Trophoblast cell (in vitro differentiated cells and primary cell): ENCODE measurements at regions not wholly inside any gene's neighbourhood (a gene's known extent, or its start where the extent isn't known, plus 50 kb on each side); places are given as distances from the start of the nearest gene placed in this dataset.

Source experiments
- DNase-seq, 2 donors: peaks; one replicate each; pipeline ENCODE4 v3.0.0-alpha.2; 2016
- H2AFZ ChIP-seq: 2 replicates; pipeline ENCODE4 v1.6.1; 2013; ENCODE audit warnings: low read length, moderate library complexity, mild to moderate bottlenecking; ENCODE audit not compliant: insufficient read depth, poor library complexity
- H2AK5ac ChIP-seq: 2 replicates; pipeline ENCODE4 v1.6.1; 2013; ENCODE audit warnings: mild to moderate bottlenecking, low read length
- H2BK120ac ChIP-seq: 2 replicates; pipeline ENCODE4 v1.6.1; 2013; ENCODE audit warnings: low read length, mild to moderate bottlenecking, moderate library complexity; ENCODE audit not compliant: insufficient read depth, poor library complexity
- H2BK12ac ChIP-seq: 2 replicates; pipeline ENCODE4 v1.6.1; 2013; ENCODE audit warnings: mild to moderate bottlenecking, low read length, moderate library complexity
- H2BK5ac ChIP-seq: 2 replicates; pipeline ENCODE4 v1.6.1; 2013; ENCODE audit warnings: low read length, low read depth, moderate library complexity, mild to moderate bottlenecking; ENCODE audit not compliant: poor library complexity
- H3K14ac ChIP-seq: 2 replicates; pipeline ENCODE4 v1.6.1; 2013; ENCODE audit warnings: mild to moderate bottlenecking, low read length
- H3K18ac ChIP-seq: 2 replicates; pipeline ENCODE4 v1.6.1; 2013; ENCODE audit warnings: mild to moderate bottlenecking, low read length
- H3K23ac ChIP-seq: 2 replicates; pipeline ENCODE4 v1.6.1; 2013; ENCODE audit warnings: low read length
- H3K27ac ChIP-seq: 2 replicates; pipeline ENCODE4 v1.5.1; 2013; ENCODE audit warnings: low read depth, mild to moderate bottlenecking, inconsistent platforms, low read length, moderate library complexity
- H3K27me3 ChIP-seq: 2 replicates; pipeline ENCODE4 v1.6.1; 2013; ENCODE audit warnings: inconsistent platforms, mild to moderate bottlenecking, low read length, moderate library complexity; ENCODE audit not compliant: insufficient read depth
- H3K36me3 ChIP-seq, 2 experiments: 1 replicate in 1 of 2; 2 replicates in 1 of 2; pipeline ENCODE4 v1.6.1; 2013; ENCODE audit warnings: low read length in 2 of 2, mild to moderate bottlenecking in 2 of 2, moderate library complexity in 1 of 2; ENCODE audit not compliant: insufficient read depth in 2 of 2, control insufficient read depth in 1 of 2
- H3K4ac ChIP-seq: 2 replicates; pipeline ENCODE4 v1.6.1; 2013; ENCODE audit warnings: low read depth, mild to moderate bottlenecking, low read length, moderate library complexity
- H3K4me1 ChIP-seq, 2 experiments: 1 replicate in 1 of 2; 2 replicates in 1 of 2; pipeline ENCODE4 v1.6.1; 2013; ENCODE audit warnings: low read length in 2 of 2, mild to moderate bottlenecking in 2 of 2, moderate library complexity in 1 of 2; ENCODE audit not compliant: insufficient read depth in 2 of 2, control insufficient read depth in 1 of 2
- H3K4me2 ChIP-seq: 2 replicates; pipeline ENCODE4 v1.6.1; 2013; ENCODE audit warnings: inconsistent platforms, mild to moderate bottlenecking, low read length, moderate library complexity
- H3K4me3 ChIP-seq: 2 replicates; pipeline ENCODE4 v1.5.1; 2013; ENCODE audit warnings: mild to moderate bottlenecking, low read depth, low read length, inconsistent platforms
- H3K79me1 ChIP-seq: one replicate; pipeline ENCODE4 v1.6.1; 2013; ENCODE audit warnings: low read length
- H3K79me2 ChIP-seq: 2 replicates; pipeline ENCODE4 v1.6.1; 2013; ENCODE audit warnings: low read length, mild to moderate bottlenecking; ENCODE audit not compliant: control insufficient read depth, insufficient read depth, poor library complexity
- H3K9ac ChIP-seq: 2 replicates; pipeline ENCODE4 v1.6.1; 2013; ENCODE audit warnings: mild to moderate bottlenecking, low read length
- H3K9me3 ChIP-seq: 2 replicates; pipeline ENCODE4 v1.6.1; 2013; ENCODE audit warnings: low read depth, mild to moderate bottlenecking, control low read depth, inconsistent platforms, low read length; ENCODE audit not compliant: insufficient read depth
- H4K12ac ChIP-seq: 2 replicates; pipeline ENCODE4 v1.6.1; 2013; ENCODE audit warnings: low read depth, mild to moderate bottlenecking, low read length, moderate library complexity
- H4K8ac ChIP-seq: 2 replicates; pipeline ENCODE4 v1.6.1; 2013; ENCODE audit warnings: low read depth, mild to moderate bottlenecking, low read length, moderate library complexity
- H4K91ac ChIP-seq: one replicate; pipeline ENCODE4 v1.6.1; 2013; ENCODE audit warnings: low read depth, mild to moderate bottlenecking, low read length, moderate library complexity
- WGBS: extraction: QIAGEN DNeasy Blood & Tissue Kit; methylation state at CpG from one replicate; pipeline ENCODE4 v1.1.7; 2013; ENCODE audit warnings: missing lambda C conversion rate; ENCODE audit not compliant: insufficient read length, insufficient coverage; ENCODE audit errors: extremely low coverage; 5-methylcytosine and 5-hydroxymethylcytosine counted together

GRCh38 chr11:134742224-134742612, 330.2 kb upstream of the B3GAT1 start:
- no CpG with 5 or more reads among the region's 6 CpGs for WGBS
- H3K36me3 ChIP-seq: no peaks in the 10 kb centered on the region
- H3K9ac ChIP-seq: no peak overlapping the region
- H3K79me1 ChIP-seq: no peaks in the 10 kb centered on the region
- no peak overlapping the region for H3K27ac ChIP-seq
- H2BK5ac ChIP-seq: no peak overlapping the region
- H3K4ac ChIP-seq: no peak overlapping the region
- no peak overlapping the region for H4K12ac ChIP-seq
- no peak overlapping the region for H4K91ac ChIP-seq
- H3K14ac ChIP-seq: no peak overlapping the region
- H4K8ac ChIP-seq: no peak overlapping the region
- no peak overlapping the region for H3K4me2 ChIP-seq
- peaks cover 12% of the 10 kb centered on the region for H3K9me3 ChIP-seq
- H3K23ac ChIP-seq: no peak overlapping the region
- H2BK12ac ChIP-seq: no peak overlapping the region
- no peak overlapping the region for H2AK5ac ChIP-seq
- peaks cover 0 to 7% of the 10 kb centered on the region in 2 experiments for H3K4me1 ChIP-seq
- no peak overlapping the region for H2BK120ac ChIP-seq
- no peaks in the 10 kb centered on the region for H3K79me2 ChIP-seq
- no peak for DNase-seq
- no peaks in the 10 kb centered on the region for H3K27me3 ChIP-seq
- H2AFZ ChIP-seq: no peak overlapping the region
- H3K4me3 ChIP-seq: no peak overlapping the region
- no peak overlapping the region for H3K18ac ChIP-seq

DNA sequence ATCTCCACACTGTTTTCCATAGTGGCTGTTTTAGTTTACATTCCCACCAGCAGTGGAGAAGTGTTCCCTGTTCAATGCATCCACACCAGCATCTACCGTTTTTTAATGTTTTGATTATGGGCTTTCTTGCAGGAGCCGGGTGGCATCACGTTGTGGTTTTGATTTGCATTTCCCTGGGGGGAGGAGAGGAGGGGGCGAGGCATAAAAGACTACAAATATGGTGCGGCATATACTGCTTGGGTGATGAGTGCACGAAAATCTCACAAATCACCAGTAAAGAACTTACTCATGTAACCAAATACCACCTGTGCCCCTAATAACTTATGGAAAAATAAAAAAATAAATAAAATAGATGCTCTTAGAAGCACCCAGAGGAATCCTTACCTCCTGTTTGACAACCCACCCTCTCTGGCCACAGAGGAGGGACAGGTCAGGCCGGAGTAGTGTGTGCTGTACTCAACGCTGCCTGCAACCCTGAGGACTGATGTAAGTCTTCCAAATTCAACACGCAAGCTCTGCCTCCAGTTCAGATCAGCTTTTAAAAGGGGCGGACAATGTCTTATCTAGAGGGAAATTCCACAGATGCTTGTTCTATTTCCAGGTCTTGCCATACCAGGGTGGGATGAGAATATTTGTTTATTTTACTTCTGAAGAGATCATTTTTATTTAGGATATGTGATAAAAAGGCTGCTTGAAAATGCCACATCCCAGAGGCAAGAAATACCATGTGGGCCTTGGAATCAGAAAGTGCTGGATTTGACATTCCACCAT, 329.6 kb upstream of the B3GAT1 start:
- no peak overlapping the region for H4K8ac ChIP-seq
- H3K4me3 ChIP-seq: no peak overlapping the region
- no peak overlapping the region for H3K27ac ChIP-seq
- no peak overlapping the region for H3K9ac ChIP-seq
- peak in 1 of 2 donors; percentile 31 for DNase-seq
- no peaks in the 10 kb centered on the region for H3K79me1 ChIP-seq
- no peak overlapping the region for H4K12ac ChIP-seq
- no peak overlapping the region for H3K14ac ChIP-seq
- no peak overlapping the region for H3K4ac ChIP-seq
- H3K23ac ChIP-seq: no peak overlapping the region
- no peak overlapping the region for H3K4me2 ChIP-seq
- H3K27me3 ChIP-seq: no peaks in the 10 kb centered on the region
- peaks cover 0 to 7% of the 10 kb centered on the region in 2 experiments for H3K4me1 ChIP-seq
- no peak overlapping the region for H4K91ac ChIP-seq
- no peak overlapping the region for H2BK12ac ChIP-seq
- no peak overlapping the region for H2BK120ac ChIP-seq
- H2AK5ac ChIP-seq: no peak overlapping the region
- no peak overlapping the region for H2BK5ac ChIP-seq
- no CpG with 5 or more reads among the region's 10 CpGs for WGBS
- H3K18ac ChIP-seq: no peak overlapping the region
- H2AFZ ChIP-seq: no peak overlapping the region
- no peaks in the 10 kb centered on the region for H3K79me2 ChIP-seq
- H3K36me3 ChIP-seq: no peaks in the 10 kb centered on the region
- H3K9me3 ChIP-seq: peaks cover 11% of the 10 kb centered on the region

GRCh38 chr11:134740590-134741261, 328.7 kb upstream of the B3GAT1 start:
- H3K4me3 ChIP-seq: peak overlapping the region; percentile 49
- WGBS: no CpG with 5 or more reads among the region's 9 CpGs
- H4K12ac ChIP-seq: no peak overlapping the region
- no peak overlapping the region for H2BK5ac ChIP-seq
- H3K4ac ChIP-seq: no peak overlapping the region
- no peak overlapping the region for H3K4me2 ChIP-seq
- H4K8ac ChIP-seq: no peak overlapping the region
- no peak for DNase-seq
- H3K14ac ChIP-seq: no peak overlapping the region
- H3K9me3 ChIP-seq: peaks cover 11% of the 10 kb centered on the region
- no peak overlapping the region for H3K23ac ChIP-seq
- no peak overlapping the region for H2BK12ac ChIP-seq
- no peaks in the 10 kb centered on the region for H3K79me2 ChIP-seq
- H3K27me3 ChIP-seq: no peaks in the 10 kb centered on the region
- no peaks in the 10 kb centered on the region for H3K79me1 ChIP-seq
- no peak overlapping the region for H2AK5ac ChIP-seq
- no peak overlapping the region for H3K9ac ChIP-seq
- no peaks in the 10 kb centered on the region for H3K36me3 ChIP-seq
- H3K18ac ChIP-seq: no peak overlapping the region
- no peak overlapping the region for H2BK120ac ChIP-seq
- no peak overlapping the region for H3K27ac ChIP-seq
- H4K91ac ChIP-seq: no peak overlapping the region
- peaks cover 0 to 7% of the 10 kb centered on the region in 2 experiments for H3K4me1 ChIP-seq
- no peak overlapping the region for H2AFZ ChIP-seq

- Histone ChIP-seq H3K18ac (no peak overlapping the region), H2BK120ac (no peak overlapping the region), H3K4me3 (no peak overlapping the region), H2AK5ac (no peak overlapping the region), H2AFZ (no peak overlapping the region), H4K12ac (no peak overlapping the region), H3K79me1 (no peaks in the 10 kb centered on the region), H3K27ac (no peak overlapping the region), H3K4me1 (peaks cover 0 to 7% of the 10 kb centered on the region in 2 experiments), H3K79me2 (no peaks in the 10 kb centered on the region), H3K14ac (no peak overlapping the region), H3K4ac (no peak overlapping the region), H3K36me3 (no peaks in the 10 kb centered on the region), H2BK5ac (no peak overlapping the region), H3K9ac (no peak overlapping the region), H4K8ac (no peak overlapping the region), H2BK12ac (no peak overlapping the region), H4K91ac (no peak overlapping the region), H3K23ac (no peak overlapping the region), H3K4me2 (no peak overlapping the region), H3K9me3 (peaks cover 11% of the 10 kb centered on the region), H3K27me3 (no peaks in the 10 kb centered on the region)
- no peak for DNase-seq
- WGBS: no CpG with 5 or more reads among the region's 11 CpGs
Measured at GRCh38 chr11:134739136-134739535, 327.1 kb upstream of the B3GAT1 start.
